OCI-LY7 (cell line): ENCODE measurements at regions not wholly inside any gene's neighbourhood (a gene's known extent, or its start where the extent isn't known, plus 50 kb on each side); places are given as distances from the start of the nearest gene placed in this dataset.

ENCODE experiments used
- CTCF ChIP-seq: fragments of 200-600 bp; sonication (generic); conservative IDR thresholded peaks from 2 replicates; pipeline ENCODE4 v1.5.1; 2014; ENCODE audit warnings: mild to moderate bottlenecking, antibody characterized with exemption, low read length, moderate library complexity, mixed read lengths
- EZH2phosphoT487 ChIP-seq: fragments of 200-600 bp; sonication (generic); IDR thresholded peaks from 2 replicates; pipeline ENCODE4 v1.6.1; 2018; ENCODE audit warnings: low read depth, borderline replicate concordance, mild to moderate bottlenecking, mixed run types, antibody characterized with exemption, low read length, moderate library complexity, mixed read lengths

- no peak for TF ChIP-seq CTCF
- TF ChIP-seq EZH2phosphoT487: no peak
These were observed 72.3 kb upstream of the BNC1 start for GRCh38 chr15:83356501-83357399.
